RPMI7951 (cell line): ENCODE measurements at regions not wholly inside any gene's neighbourhood (a gene's known extent, or its start where the extent isn't known, plus 50 kb on each side); places are given as distances from the start of the nearest gene placed in this dataset.
A peak's percentile ranks its signal among the peaks of the same experiment; 100 is the strongest.

Source experiments
- DNase-seq: peaks from one replicate; pipeline ENCODE4 v3.0.0-alpha.2; 2012; ENCODE audit warnings: low read depth

- no peak for DNase-seq
Observed at GRCh38 chr2:37782155-37782673, 110.8 kb upstream of the CDC42EP3 start.

- DNase-seq: no peak
Observed at GRCh38 chr2:37782721-37783371, 111.4 kb upstream of the CDC42EP3 start.

GRCh38 chr2:37783545-37783944, 112.1 kb upstream of the CDC42EP3 start:
- no peak for DNase-seq

GRCh38 chr2:37784071-37784758, 112.8 kb upstream of the CDC42EP3 start:
- DNase-seq: no peak

GRCh38 chr2:37784759-37785149, 113.3 kb upstream of the CDC42EP3 start:
- no peak for DNase-seq

- DNase-seq: no peak
Observed at GRCh38 chr2:37786191-37786698, 114.8 kb upstream of the CDC42EP3 start.

- DNase-seq: no peak
Observed at GRCh38 chr2:37786854-37787253, 115.4 kb upstream of the CDC42EP3 start.

- DNase-seq: no peak
Observed at GRCh38 chr2:37788602-37789209, 117.3 kb upstream of the CDC42EP3 start.

GRCh38 chr2:37790019-37790418, 118.6 kb upstream of the CDC42EP3 start:
- no peak for DNase-seq

- DNase-seq: no peak
Observed at GRCh38 chr2:37790462-37790861, 119.0 kb upstream of the CDC42EP3 start.

- DNase-seq: no peak
Observed at GRCh38 chr2:37792366-37792765, 120.9 kb upstream of the CDC42EP3 start.

GRCh38 chr2:37793004-37793403, 121.6 kb upstream of the CDC42EP3 start:
- DNase-seq: no peak

- DNase-seq: no peak
Observed at GRCh38 chr2:37794717-37795116, 123.3 kb upstream of the CDC42EP3 start.

- no peak for DNase-seq
Observed at GRCh38 chr2:37795456-37795855, 124.0 kb upstream of the CDC42EP3 start.

- DNase-seq: peak; percentile 80
Observed at GRCh38 chr2:37795938-37796337, 124.5 kb upstream of the CDC42EP3 start.

GRCh38 chr2:37796481-37796880, 125.0 kb upstream of the CDC42EP3 start:
- no peak for DNase-seq

GRCh38 chr2:37797081-37797480, 125.6 kb upstream of the CDC42EP3 start:
- peak; percentile 98 for DNase-seq

GRCh38 chr2:37798315-37799005, 126.6 kb upstream of the RMDN2 start:
- DNase-seq: no peak

GRCh38 chr2:37800176-37800858, 124.8 kb upstream of the RMDN2 start:
- DNase-seq: peak; percentile 56

GRCh38 chr2:37802211-37802752, 122.8 kb upstream of the RMDN2 start:
- peak; percentile 65 for DNase-seq

GRCh38 chr2:37802899-37803379, 122.1 kb upstream of the RMDN2 start:
- DNase-seq: peak; percentile 78
